Fibroblast of lung (primary cell): ENCODE measurements at regions not wholly inside any gene's neighbourhood (a gene's known extent, or its start where the extent isn't known, plus 50 kb on each side); places are given as distances from the start of the nearest gene placed in this dataset.

Source experiments
- DNase-seq, 2 donors: peaks; one replicate each; pipeline versions ENCODE4 v3.0.0 to v3.0.0-alpha.2; 2010; ENCODE audit warnings: low read depth in 2 of 2
- H2AFZ ChIP-seq: 2 replicates; pipeline ENCODE4 v1.5.1; 2012; ENCODE audit warnings: low read length, control low read depth, inconsistent platforms
- H3K27ac ChIP-seq: 2 replicates; pipeline ENCODE4 v1.5.1; 2011; ENCODE audit warnings: low read length, control low read depth; ENCODE audit not compliant: insufficient read depth
- H3K27me3 ChIP-seq: 2 replicates; pipeline ENCODE4 v1.5.1; 2011; ENCODE audit warnings: mild to moderate bottlenecking, low read length; ENCODE audit not compliant: control insufficient read depth, insufficient read depth
- H3K36me3 ChIP-seq: 2 replicates; pipeline ENCODE4 v1.5.1; 2011; ENCODE audit warnings: low read length; ENCODE audit not compliant: control insufficient read depth, insufficient read depth
- H3K4me1 ChIP-seq: 2 replicates; pipeline ENCODE4 v1.5.1; 2011; ENCODE audit warnings: low read length; ENCODE audit not compliant: control insufficient read depth, insufficient read depth; ENCODE audit errors: extremely low read depth
- H3K4me2 ChIP-seq: 2 replicates; pipeline ENCODE4 v1.5.1; 2011; ENCODE audit warnings: low read length, control low read depth; ENCODE audit not compliant: insufficient read depth; ENCODE audit errors: extremely low read depth
- H3K4me3 ChIP-seq, 4 experiments: fragments of 200-600 bp in 1 of 4; sonication (generic) in 1 of 4; replicated peaks in 1 of 4; 2 replicates each; pipeline ENCODE4 v1.5.1; 2011 to 2016; ENCODE audit warnings: low read length in 4 of 4, low read depth in 3 of 4, mild to moderate bottlenecking in 3 of 4, control low read depth in 2 of 4, inconsistent platforms in 1 of 4, mixed read lengths in 1 of 4; ENCODE audit not compliant: insufficient read depth in 1 of 4; ENCODE audit errors: control extremely low read depth in 1 of 4
- H3K79me2 ChIP-seq: 2 replicates; pipeline ENCODE4 v1.5.1; 2012; ENCODE audit warnings: mild to moderate bottlenecking, low read length, inconsistent platforms; ENCODE audit not compliant: control insufficient read depth, insufficient read depth
- H3K9ac ChIP-seq: 2 replicates; pipeline ENCODE4 v1.5.1; 2011; ENCODE audit warnings: mild to moderate bottlenecking, low read length, control low read depth; ENCODE audit not compliant: insufficient read depth
- H3K9me3 ChIP-seq: 2 replicates; pipeline ENCODE4 v1.5.1; 2012; ENCODE audit warnings: low read depth, low read length; ENCODE audit not compliant: control insufficient read depth, insufficient read depth
- H4K20me1 ChIP-seq: 2 replicates; pipeline ENCODE4 v1.5.1; 2011; ENCODE audit warnings: low read length; ENCODE audit not compliant: control insufficient read depth, insufficient read depth; ENCODE audit errors: extremely low read depth
- EZH2 ChIP-seq: IDR thresholded peaks from 2 replicates; pipeline ENCODE4 v1.5.1; 2012; ENCODE audit warnings: low read length, control low read depth, mild to moderate bottlenecking; ENCODE audit errors: missing control alignments
- TF ChIP-seq, protein P1 (sequence below), 2 donors: IDR thresholded peaks in 1 of 2; conservative IDR thresholded peaks in 1 of 2; 1 replicate in 1 of 2; 2 replicates in 1 of 2; pipeline ENCODE4 v1.5.1; 2011 to 2012; ENCODE audit warnings: low read length in 2 of 2, control low read depth in 1 of 2, inconsistent platforms in 1 of 2, low read depth in 1 of 2, mild to moderate bottlenecking in 1 of 2

DNA sequence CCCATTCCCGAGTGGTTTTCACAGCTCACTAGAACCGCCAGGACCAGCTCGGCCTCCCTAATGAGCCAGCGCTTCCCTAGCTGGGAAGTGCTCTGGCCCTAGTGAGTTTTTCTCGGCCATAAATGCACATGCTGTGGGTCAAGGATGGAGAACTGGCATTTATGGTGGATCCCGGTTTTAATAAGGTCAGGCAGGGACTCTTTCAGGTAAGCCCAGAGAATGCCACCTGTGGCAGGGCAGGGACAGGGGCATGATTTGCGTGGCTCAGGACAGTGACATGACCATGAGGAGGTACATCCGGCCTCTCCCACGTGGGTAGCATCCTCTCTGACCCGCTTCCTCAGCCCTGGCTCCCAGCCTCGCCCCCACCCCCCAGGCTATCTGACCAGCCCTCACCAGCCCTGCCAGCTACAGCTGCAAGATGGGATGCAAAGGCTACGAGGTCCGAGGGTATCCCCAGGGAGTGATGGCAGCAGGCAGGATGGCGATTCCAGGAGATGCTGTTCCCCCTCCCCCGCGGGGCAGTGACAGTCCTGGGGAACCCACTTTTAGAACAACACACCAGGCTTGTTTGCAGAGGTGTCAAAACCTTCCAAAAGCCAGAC is 60.3 kb upstream of the ADAMTS2 start:
- no peak overlapping the region for H3K27ac ChIP-seq
- TF ChIP-seq EZH2: no peak
- TF ChIP-seq, protein P1, sequence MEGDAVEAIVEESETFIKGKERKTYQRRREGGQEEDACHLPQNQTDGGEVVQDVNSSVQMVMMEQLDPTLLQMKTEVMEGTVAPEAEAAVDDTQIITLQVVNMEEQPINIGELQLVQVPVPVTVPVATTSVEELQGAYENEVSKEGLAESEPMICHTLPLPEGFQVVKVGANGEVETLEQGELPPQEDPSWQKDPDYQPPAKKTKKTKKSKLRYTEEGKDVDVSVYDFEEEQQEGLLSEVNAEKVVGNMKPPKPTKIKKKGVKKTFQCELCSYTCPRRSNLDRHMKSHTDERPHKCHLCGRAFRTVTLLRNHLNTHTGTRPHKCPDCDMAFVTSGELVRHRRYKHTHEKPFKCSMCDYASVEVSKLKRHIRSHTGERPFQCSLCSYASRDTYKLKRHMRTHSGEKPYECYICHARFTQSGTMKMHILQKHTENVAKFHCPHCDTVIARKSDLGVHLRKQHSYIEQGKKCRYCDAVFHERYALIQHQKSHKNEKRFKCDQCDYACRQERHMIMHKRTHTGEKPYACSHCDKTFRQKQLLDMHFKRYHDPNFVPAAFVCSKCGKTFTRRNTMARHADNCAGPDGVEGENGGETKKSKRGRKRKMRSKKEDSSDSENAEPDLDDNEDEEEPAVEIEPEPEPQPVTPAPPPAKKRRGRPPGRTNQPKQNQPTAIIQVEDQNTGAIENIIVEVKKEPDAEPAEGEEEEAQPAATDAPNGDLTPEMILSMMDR (conservative IDR thresholded peaks at IDR 0.05 in 1 of 2, IDR thresholded peaks at IDR 0.05 in 1 of 2; ENCODE audit: low read depth in 1 of 2, low read length in 2 of 2): no peak
- no peaks in the 10 kb centered on the region for H3K36me3 ChIP-seq
- H3K27me3 ChIP-seq: no peaks in the 10 kb centered on the region
- H3K4me2 ChIP-seq: no peak overlapping the region
- no peak for DNase-seq
- H2AFZ ChIP-seq: no peak overlapping the region
- H4K20me1 ChIP-seq: no peaks in the 10 kb centered on the region
- no peak overlapping the region for H3K4me3 ChIP-seq
- H3K9me3 ChIP-seq: no peaks in the 10 kb centered on the region
- H3K79me2 ChIP-seq: no peaks in the 10 kb centered on the region
- H3K9ac ChIP-seq: no peak overlapping the region
- no peaks in the 10 kb centered on the region for H3K4me1 ChIP-seq

DNA sequence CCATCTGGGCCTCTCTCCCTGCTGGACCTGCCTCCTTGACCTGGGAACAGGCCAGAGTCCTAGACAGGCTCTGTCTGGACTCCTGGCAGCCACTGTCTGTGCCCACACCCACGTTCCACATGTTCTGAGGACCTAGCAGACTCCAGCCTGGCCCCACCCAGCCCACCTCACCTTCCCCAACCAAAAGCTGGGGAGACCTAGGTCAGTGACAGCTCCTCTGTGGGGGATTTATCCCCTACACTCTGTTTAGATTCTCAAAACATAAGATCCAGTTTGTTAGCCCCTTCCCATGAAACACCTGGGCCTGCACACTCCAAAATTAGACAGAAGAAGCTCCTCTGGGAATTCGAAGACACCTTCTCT is 59.8 kb upstream of the ADAMTS2 start:
- no peaks in the 10 kb centered on the region for H3K79me2 ChIP-seq
- H3K4me2 ChIP-seq: no peak overlapping the region
- no peak overlapping the region for H3K9ac ChIP-seq
- no peak overlapping the region for H2AFZ ChIP-seq
- no peak overlapping the region for H3K27ac ChIP-seq
- no peaks in the 10 kb centered on the region for H3K4me1 ChIP-seq
- no peak for DNase-seq
- H4K20me1 ChIP-seq: no peaks in the 10 kb centered on the region
- H3K4me3 ChIP-seq: no peak overlapping the region
- H3K36me3 ChIP-seq: no peaks in the 10 kb centered on the region
- TF ChIP-seq, protein P1 (conservative IDR thresholded peaks at IDR 0.05 in 1 of 2, IDR thresholded peaks at IDR 0.05 in 1 of 2; ENCODE audit: low read depth in 1 of 2, low read length in 2 of 2): no peak
- no peak for TF ChIP-seq EZH2
- H3K27me3 ChIP-seq: no peaks in the 10 kb centered on the region
- no peaks in the 10 kb centered on the region for H3K9me3 ChIP-seq

DNA sequence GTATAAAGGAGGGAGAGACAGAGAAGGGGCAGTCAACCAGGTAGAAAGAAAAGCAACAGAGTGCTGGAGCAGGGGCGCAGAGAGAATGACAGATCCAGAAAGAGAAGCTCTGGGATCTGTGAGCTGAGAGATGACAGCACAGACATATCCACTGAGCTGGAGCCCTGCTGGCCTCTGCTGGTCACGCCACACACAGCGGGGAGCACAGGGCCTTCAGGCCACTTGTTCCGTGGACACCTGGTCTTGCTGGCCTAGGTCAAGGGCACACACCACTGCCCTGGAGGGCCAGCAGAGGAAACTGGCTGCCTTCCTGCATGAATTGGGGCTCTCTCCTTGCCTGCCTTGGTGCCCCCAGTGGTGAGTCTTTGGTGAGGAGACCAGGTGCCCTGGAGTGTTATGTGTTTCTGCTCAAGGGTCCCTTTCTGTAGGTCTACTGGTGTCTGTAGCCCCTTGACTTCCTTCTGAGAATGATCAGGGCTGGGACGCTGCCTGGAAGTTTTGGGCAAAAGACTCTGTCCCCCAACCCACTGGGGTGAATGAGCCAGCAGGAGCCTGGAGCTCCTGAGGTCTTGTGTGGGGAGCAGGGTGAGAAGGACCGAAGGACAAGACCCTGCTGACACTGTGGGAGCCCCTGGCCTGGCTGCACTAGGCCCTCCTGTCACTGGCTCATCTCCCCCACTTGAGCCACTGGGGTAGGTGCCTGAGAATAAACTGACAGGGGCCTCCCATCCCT is 59.2 kb upstream of the ADAMTS2 start:
- Histone ChIP-seq H2AFZ (no peak overlapping the region), H3K9ac (no peak overlapping the region), H3K4me2 (no peak overlapping the region), H3K4me1 (no peaks in the 10 kb centered on the region), H3K27ac (no peak overlapping the region), H4K20me1 (no peaks in the 10 kb centered on the region), H3K79me2 (no peaks in the 10 kb centered on the region), H3K27me3 (no peaks in the 10 kb centered on the region), H3K36me3 (no peaks in the 10 kb centered on the region), H3K4me3 (no peak overlapping the region), H3K9me3 (no peaks in the 10 kb centered on the region)
- DNase-seq: peak in 1 of 2 donors; percentile 52
- no peak for TF ChIP-seq EZH2
- TF ChIP-seq, protein P1 (conservative IDR thresholded peaks at IDR 0.05 in 1 of 2, IDR thresholded peaks at IDR 0.05 in 1 of 2; ENCODE audit: low read depth in 1 of 2, low read length in 2 of 2): peak; percentile 27 to 63
